ENCODE measurements at regions not wholly inside any gene's neighbourhood (a gene's known extent, or its start where the extent isn't known, plus 50 kb on each side); places are given as distances from the start of the nearest gene placed in this dataset.
"Not testable (repeated sequence)": the region's sequence is repeated elsewhere in the genome, so short reads cannot be mapped to it uniquely, and the experiment has no call there.

- H3K36me3 Mint-ChIP-seq (ENCODE audit: low read depth), result no peaks in the 10 kb centered on the region
- H3K9me3 Mint-ChIP-seq, result no peaks in the 10 kb centered on the region
- H3K4me3 Mint-ChIP-seq, result no peak overlapping the region
- no peak overlapping the region for H3K27ac Mint-ChIP-seq
- no peaks in the 10 kb centered on the region for H3K4me1 Mint-ChIP-seq
- H3K27me3 Mint-ChIP-seq (ENCODE audit: low read depth), result no peaks in the 10 kb centered on the region
- TF ChIP-seq CTCF (IDR thresholded peaks at IDR 0.05; ENCODE audit: unreplicated experiment in 3 of 3), result peak; percentile 33 to 65 (median 39)
Observed at GRCh38 chrX:137926090-137926489, 360.2 kb downstream of the ZIC3 start.

- Mint-ChIP-seq H3K36me3 (ENCODE audit: low read depth) (no peaks in the 10 kb centered on the region), H3K9me3 (peaks cover 12% of the 10 kb centered on the region), H3K4me3 (no peak overlapping the region), H3K27ac (no peak overlapping the region), H3K4me1 (no peaks in the 10 kb centered on the region), H3K27me3 (ENCODE audit: low read depth) (no peaks in the 10 kb centered on the region)
- TF ChIP-seq CTCF (IDR thresholded peaks at IDR 0.05; ENCODE audit: unreplicated experiment in 3 of 3), result no peak
Observed at GRCh38 chrX:137929951-137930350, 364.0 kb downstream of the ZIC3 start.

GRCh38 chrX:137930533-137930932 lies 364.6 kb downstream of the ZIC3 start:
- Mint-ChIP-seq H3K4me3 (no peak overlapping the region), H3K27me3 (ENCODE audit: low read depth) (no peaks in the 10 kb centered on the region), H3K4me1 (no peaks in the 10 kb centered on the region), H3K9me3 (peaks cover 15% of the 10 kb centered on the region), H3K36me3 (ENCODE audit: low read depth) (no peaks in the 10 kb centered on the region), H3K27ac (no peak overlapping the region)
- TF ChIP-seq CTCF (IDR thresholded peaks at IDR 0.05; ENCODE audit: unreplicated experiment in 3 of 3), result no peak

GRCh38 chrX:137934214-137934613 lies 368.3 kb downstream of the ZIC3 start:
- peaks cover 30% of the 10 kb centered on the region for H3K9me3 Mint-ChIP-seq
- not testable (repeated sequence) for H3K4me3 Mint-ChIP-seq; H3K36me3 Mint-ChIP-seq (ENCODE audit: low read depth); H3K4me1 Mint-ChIP-seq; H3K27ac Mint-ChIP-seq; H3K27me3 Mint-ChIP-seq (ENCODE audit: low read depth)

GRCh38 chrX:137934887-137935286 lies 369.0 kb downstream of the ZIC3 start:
- peaks cover 30% of the 10 kb centered on the region for H3K9me3 Mint-ChIP-seq
- H3K27me3 Mint-ChIP-seq (ENCODE audit: low read depth); H3K27ac Mint-ChIP-seq; H3K36me3 Mint-ChIP-seq (ENCODE audit: low read depth); H3K4me1 Mint-ChIP-seq; H3K4me3 Mint-ChIP-seq: not testable (repeated sequence)

- no peak overlapping the region for H3K27ac Mint-ChIP-seq
- no peaks in the 10 kb centered on the region for H3K36me3 Mint-ChIP-seq (ENCODE audit: low read depth)
- H3K4me3 Mint-ChIP-seq, result no peak overlapping the region
- H3K9me3 Mint-ChIP-seq, result peaks cover 6% of the 10 kb centered on the region
- H3K4me1 Mint-ChIP-seq, result no peaks in the 10 kb centered on the region
- TF ChIP-seq CTCF (IDR thresholded peaks at IDR 0.05; ENCODE audit: unreplicated experiment in 3 of 3), result no peak
- no peaks in the 10 kb centered on the region for H3K27me3 Mint-ChIP-seq (ENCODE audit: low read depth)
Observed at GRCh38 chrX:137945470-137945869, 379.5 kb downstream of the ZIC3 start.

GRCh38 chrX:137969191-137969590 lies 403.3 kb downstream of the ZIC3 start:
- H3K4me1 Mint-ChIP-seq, result no peaks in the 10 kb centered on the region
- H3K4me3 Mint-ChIP-seq, result no peak overlapping the region
- H3K36me3 Mint-ChIP-seq (ENCODE audit: low read depth), result no peaks in the 10 kb centered on the region
- no peaks in the 10 kb centered on the region for H3K27me3 Mint-ChIP-seq (ENCODE audit: low read depth)
- H3K9me3 Mint-ChIP-seq, result peaks cover 2% of the 10 kb centered on the region
- no peak for TF ChIP-seq CTCF (IDR thresholded peaks at IDR 0.05; ENCODE audit: unreplicated experiment in 3 of 3)
- H3K27ac Mint-ChIP-seq, result no peak overlapping the region

Data from nephron (organoid).